ENCODE measurements at regions not wholly inside any gene's neighbourhood (a gene's known extent, or its start where the extent isn't known, plus 50 kb on each side); places are given as distances from the start of the nearest gene placed in this dataset.

GRCh38 chr5:4418084-4418483 lies 722.0 kb upstream of the ADAMTS16 start:
- H3K9me3 ChIP-seq = no peaks in the 10 kb centered on the region
- H3K27ac ChIP-seq = no peak overlapping the region
- ChIA-PET CTCF (no interaction called here), POLR2A (no interaction called here)
- WGBS (ENCODE audit: missing lambda C conversion rate) = 2% methylated on average over 2 of the region's 2 CpGs
- FAIRE-seq (no peak), DNase-seq (ENCODE audit: low read depth in 1 of 2, low spot score in 1 of 2) (no peak), ATAC-seq (no peak)
- no peak for TF ChIP-seq POLR2AphosphoS2 (conservative IDR thresholded peaks at IDR 0.05; ENCODE audit: low read length)
- no peak for TF ChIP-seq ZC3H11A (IDR thresholded peaks at IDR 0.05)
- no peak for TF ChIP-seq FOXS1 (CRISPR knock-in tag; IDR thresholded peaks at IDR 0.05)
- no peak for TF ChIP-seq KDM5A (IDR thresholded peaks at IDR 0.05)
- no peaks in the 10 kb centered on the region for H3K4me1 ChIP-seq
- no peak overlapping the region for H3K4me3 ChIP-seq
- H3K4me2 ChIP-seq = no peak overlapping the region

DNA sequence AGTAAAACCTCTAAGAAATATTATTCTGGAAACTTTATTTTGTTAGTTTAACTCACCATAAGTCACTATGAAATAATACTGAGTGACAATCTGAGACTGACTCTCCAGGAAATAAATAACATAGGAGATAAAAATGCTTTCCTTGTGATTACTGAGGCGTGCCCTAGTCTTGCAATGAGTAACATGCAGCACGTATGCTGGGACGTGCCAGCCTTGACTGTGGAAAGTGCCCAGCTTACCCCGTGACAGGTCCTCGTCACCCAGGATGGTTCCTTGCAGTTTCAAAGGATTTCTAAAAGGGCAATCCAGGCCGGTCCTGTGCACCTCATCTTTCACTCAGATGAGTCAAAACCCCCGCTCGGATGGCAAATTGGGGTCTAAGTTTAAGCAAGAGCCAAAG lies 720.8 kb upstream of the ADAMTS16 start:
- no peak for TF ChIP-seq HOXB5 (CRISPR knock-in tag; IDR thresholded peaks at IDR 0.05)
- no peak for TF ChIP-seq GATA3 (IDR thresholded peaks at IDR 0.05; ENCODE audit: borderline replicate concordance)
- TF ChIP-seq ESRRA (IDR thresholded peaks at IDR 0.05; ENCODE audit: borderline replicate concordance, low read length) = no peak
- TF ChIP-seq BCL3 (IDR thresholded peaks at IDR 0.05) = no peak
- TF ChIP-seq CHD2 (IDR thresholded peaks at IDR 0.05; ENCODE audit: low read length, partially characterized antibody) = no peak
- TF ChIP-seq, protein P1, sequence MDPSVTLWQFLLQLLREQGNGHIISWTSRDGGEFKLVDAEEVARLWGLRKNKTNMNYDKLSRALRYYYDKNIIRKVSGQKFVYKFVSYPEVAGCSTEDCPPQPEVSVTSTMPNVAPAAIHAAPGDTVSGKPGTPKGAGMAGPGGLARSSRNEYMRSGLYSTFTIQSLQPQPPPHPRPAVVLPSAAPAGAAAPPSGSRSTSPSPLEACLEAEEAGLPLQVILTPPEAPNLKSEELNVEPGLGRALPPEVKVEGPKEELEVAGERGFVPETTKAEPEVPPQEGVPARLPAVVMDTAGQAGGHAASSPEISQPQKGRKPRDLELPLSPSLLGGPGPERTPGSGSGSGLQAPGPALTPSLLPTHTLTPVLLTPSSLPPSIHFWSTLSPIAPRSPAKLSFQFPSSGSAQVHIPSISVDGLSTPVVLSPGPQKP (IDR thresholded peaks at IDR 0.05; ENCODE audit: low read depth, low read length) = no peak
- no peak for TF ChIP-seq EP300 (IDR thresholded peaks at IDR 0.05)
- TF ChIP-seq HOXA7 (CRISPR knock-in tag; IDR thresholded peaks at IDR 0.05) = no peak
- TF ChIP-seq MYC (IDR thresholded peaks at IDR 0.05; ENCODE audit: borderline replicate concordance, low read length) = no peak
- TF ChIP-seq NPAS2 (CRISPR knock-in tag; IDR thresholded peaks at IDR 0.05; ENCODE audit: borderline replicate concordance) = no peak
- no peak for TF ChIP-seq FOSB (CRISPR knock-in tag; IDR thresholded peaks at IDR 0.05)
- no peak for TF ChIP-seq RCOR1 (IDR thresholded peaks at IDR 0.05; ENCODE audit: low read depth, low read length)
- TF ChIP-seq FOSL2 (IDR thresholded peaks at IDR 0.05) = no peak
- no peak for TF ChIP-seq FOSL2 (CRISPR knock-in tag; IDR thresholded peaks at IDR 0.05)
- no peak for TF ChIP-seq JUN (IDR thresholded peaks at IDR 0.05)
- no peak for TF ChIP-seq CBX2 (IDR thresholded peaks at IDR 0.05; ENCODE audit: borderline replicate concordance, low read depth)
- TF ChIP-seq CBX8 (IDR thresholded peaks at IDR 0.05) = no peak
- ChIA-PET POLR2A (no interaction called here), CTCF (no interaction called here)
- ATAC-seq = no peak
- H3K9me3 ChIP-seq = no peaks in the 10 kb centered on the region
- WGBS (ENCODE audit: missing lambda C conversion rate) = 3% methylated on average over 8 of the region's 8 CpGs
- no peak overlapping the region for H3K4me3 ChIP-seq
- no peak for DNase-seq (ENCODE audit: low read depth in 1 of 2, low spot score in 1 of 2)
- H3K27ac ChIP-seq = no peak overlapping the region
- H3K4me2 ChIP-seq = no peak overlapping the region
- H3K4me1 ChIP-seq = no peaks in the 10 kb centered on the region
- FAIRE-seq = no peak

GRCh38 chr5:4420177-4420576 lies 720.0 kb upstream of the ADAMTS16 start:
- Histone ChIP-seq H3K4me1 (no peaks in the 10 kb centered on the region), H3K9me3 (no peaks in the 10 kb centered on the region), H3K4me2 (no peak overlapping the region), H3K4me3 (no peak overlapping the region), H3K27ac (no peak overlapping the region)
- FAIRE-seq (no peak), DNase-seq (ENCODE audit: low read depth in 1 of 2, low spot score in 1 of 2) (no peak), ATAC-seq (no peak)
- ChIA-PET CTCF (interaction anchor here (0.5 kb wide), 1 partner anchor 30 kb away, joined by 3 read pairs; no protein-coding TSS in a partner anchor), POLR2A (no interaction called here)
- WGBS (ENCODE audit: missing lambda C conversion rate) = 32% methylated on average over 3 of the region's 3 CpGs
- TF ChIP-seq CHD2 (IDR thresholded peaks at IDR 0.05; ENCODE audit: low read length, partially characterized antibody) (no peak), HDAC2 (IDR thresholded peaks at IDR 0.05) (no peak), POLR2AphosphoS2 (conservative IDR thresholded peaks at IDR 0.05; ENCODE audit: low read length) (no peak), KDM1A (IDR thresholded peaks at IDR 0.05; ENCODE audit: low read depth) (no peak), USF2 (IDR thresholded peaks at IDR 0.05) (no peak)
- TF ChIP-seq, protein P2, sequence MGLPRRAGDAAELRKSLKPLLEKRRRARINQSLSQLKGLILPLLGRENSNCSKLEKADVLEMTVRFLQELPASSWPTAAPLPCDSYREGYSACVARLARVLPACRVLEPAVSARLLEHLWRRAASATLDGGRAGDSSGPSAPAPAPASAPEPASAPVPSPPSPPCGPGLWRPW (IDR thresholded peaks at IDR 0.05) = no peak
